ENCODE measurements at regions not wholly inside any gene's neighbourhood (a gene's known extent, or its start where the extent isn't known, plus 50 kb on each side); places are given as distances from the start of the nearest gene placed in this dataset.
A peak's percentile ranks its signal among the peaks of the same experiment; 100 is the strongest.

GRCh38 chr6:157741321-157741947 lies 81.6 kb upstream of the SNX9 start:
- intact Hi-C loops (cut with DNase I, micrococcal nuclease), result no loop called here
- Histone ChIP-seq H3K4me1 (ENCODE audit: low read depth) (no peaks in the 10 kb centered on the region), H3K36me3 (ENCODE audit: low read depth) (no peaks in the 10 kb centered on the region), H3K4me3 (no peak overlapping the region), H3K9me3 (no peaks in the 10 kb centered on the region)
- no peak for DNase-seq
- ATAC-seq, result no peak
- TF ChIP-seq, protein P1, sequence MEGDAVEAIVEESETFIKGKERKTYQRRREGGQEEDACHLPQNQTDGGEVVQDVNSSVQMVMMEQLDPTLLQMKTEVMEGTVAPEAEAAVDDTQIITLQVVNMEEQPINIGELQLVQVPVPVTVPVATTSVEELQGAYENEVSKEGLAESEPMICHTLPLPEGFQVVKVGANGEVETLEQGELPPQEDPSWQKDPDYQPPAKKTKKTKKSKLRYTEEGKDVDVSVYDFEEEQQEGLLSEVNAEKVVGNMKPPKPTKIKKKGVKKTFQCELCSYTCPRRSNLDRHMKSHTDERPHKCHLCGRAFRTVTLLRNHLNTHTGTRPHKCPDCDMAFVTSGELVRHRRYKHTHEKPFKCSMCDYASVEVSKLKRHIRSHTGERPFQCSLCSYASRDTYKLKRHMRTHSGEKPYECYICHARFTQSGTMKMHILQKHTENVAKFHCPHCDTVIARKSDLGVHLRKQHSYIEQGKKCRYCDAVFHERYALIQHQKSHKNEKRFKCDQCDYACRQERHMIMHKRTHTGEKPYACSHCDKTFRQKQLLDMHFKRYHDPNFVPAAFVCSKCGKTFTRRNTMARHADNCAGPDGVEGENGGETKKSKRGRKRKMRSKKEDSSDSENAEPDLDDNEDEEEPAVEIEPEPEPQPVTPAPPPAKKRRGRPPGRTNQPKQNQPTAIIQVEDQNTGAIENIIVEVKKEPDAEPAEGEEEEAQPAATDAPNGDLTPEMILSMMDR (IDR thresholded peaks at IDR 0.05), result no peak

GRCh38 chr6:157741948-157742556 lies 81.0 kb upstream of the SNX9 start:
- Histone ChIP-seq H3K9me3 (no peaks in the 10 kb centered on the region), H3K4me1 (ENCODE audit: low read depth) (no peaks in the 10 kb centered on the region), H3K36me3 (ENCODE audit: low read depth) (no peaks in the 10 kb centered on the region), H3K4me3 (no peak overlapping the region)
- peak; percentile 19 for ATAC-seq
- intact Hi-C loops (cut with DNase I, micrococcal nuclease), result no loop called here
- peak in 1 of 3 donors; percentile 24 for DNase-seq
- TF ChIP-seq, protein P1 (IDR thresholded peaks at IDR 0.05), result no peak

GRCh38 chr6:157744102-157744601 lies 78.9 kb upstream of the SNX9 start:
- Histone ChIP-seq H3K4me1 (ENCODE audit: low read depth) (no peaks in the 10 kb centered on the region), H3K36me3 (ENCODE audit: low read depth) (no peaks in the 10 kb centered on the region), H3K4me3 (no peak overlapping the region), H3K9me3 (no peaks in the 10 kb centered on the region)
- DNase-seq (no peak), ATAC-seq (no peak)
- intact Hi-C loops (cut with DNase I, micrococcal nuclease), result no loop called here
- TF ChIP-seq, protein P1 (IDR thresholded peaks at IDR 0.05), result no peak

GRCh38 chr6:157746897-157747296 lies 76.1 kb upstream of the SNX9 start:
- Histone ChIP-seq H3K4me3 (no peak overlapping the region), H3K9me3 (no peaks in the 10 kb centered on the region), H3K4me1 (ENCODE audit: low read depth) (no peaks in the 10 kb centered on the region), H3K36me3 (ENCODE audit: low read depth) (no peaks in the 10 kb centered on the region)
- no peak for ATAC-seq
- intact Hi-C loops (cut with DNase I, micrococcal nuclease), result no loop called here
- TF ChIP-seq, protein P1 (IDR thresholded peaks at IDR 0.05), result no peak
- no peak for DNase-seq

GRCh38 chr6:157747370-157747769 lies 75.7 kb upstream of the SNX9 start:
- no peaks in the 10 kb centered on the region for H3K36me3 ChIP-seq (ENCODE audit: low read depth)
- H3K9me3 ChIP-seq, result no peaks in the 10 kb centered on the region
- TF ChIP-seq, protein P1 (IDR thresholded peaks at IDR 0.05), result no peak
- no peak overlapping the region for H3K4me3 ChIP-seq
- ATAC-seq, result no peak
- intact Hi-C loops (cut with DNase I, micrococcal nuclease), result no loop called here
- no peak for DNase-seq
- H3K4me1 ChIP-seq (ENCODE audit: low read depth), result no peaks in the 10 kb centered on the region

All from mucosa of descending colon (tissue), 3 donors.